K562 (cell line): ENCODE measurements at regions not wholly inside any gene's neighbourhood (a gene's known extent, or its start where the extent isn't known, plus 50 kb on each side); places are given as distances from the start of the nearest gene placed in this dataset.

ENCODE experiments used
- BRCA1 ChIP-seq, 2 experiments: fragments of 450-650 bp in 1 of 2; sonication (generic) in 1 of 2; formaldehyde crosslinking in 1 of 2; IDR thresholded peaks; 2 replicates each; pipeline versions ENCODE4 v1.5.0 to v1.6.1; 2017 to 2020; ENCODE audit warnings: mild to moderate bottlenecking in 1 of 2, missing genetic modification reagents in 1 of 2
- CBX8 ChIP-seq: fragments of 200-600 bp; sonication (generic); IDR thresholded peaks from 2 replicates; pipeline ENCODE4 v1.6.1; 2012; ENCODE audit warnings: borderline replicate concordance, mixed run types, low read depth, mild to moderate bottlenecking, moderate library complexity, mixed read lengths, low read length, control low read depth, inconsistent platforms; ENCODE audit not compliant: poor library complexity, severe bottlenecking; ENCODE audit errors: extremely low read depth
- CEBPZ ChIP-seq: fragments of 150-350 bp; IDR thresholded peaks from 2 replicates; pipeline ENCODE4 v1.6.1; 2014; ENCODE audit warnings: low read depth, mild to moderate bottlenecking, low read length, borderline replicate concordance
- CTBP1 ChIP-seq: fragments of 450-650 bp; IDR thresholded peaks from 2 replicates; pipeline ENCODE4 v1.6.1; 2016; ENCODE audit warnings: borderline replicate concordance
- E2F4 ChIP-seq: sonication (generic); formaldehyde crosslinking; IDR thresholded peaks from 2 replicates; pipeline ENCODE4 v1.8.0; 2022; ENCODE audit warnings: mild to moderate bottlenecking, low read depth, missing genetic modification reagents
- GABPA ChIP-seq: fragments of 200-800 bp; sonication (Bioruptor generic); conservative IDR thresholded peaks from 2 replicates; pipeline ENCODE4 v1.6.1; 2016; ENCODE audit warnings: low read depth, missing genetic modification characterization, missing compliant biosample characterization
- HDAC6 ChIP-seq: IDR thresholded peaks from 2 replicates; pipeline ENCODE4 v1.6.1; 2012; ENCODE audit warnings: low read depth, mild to moderate bottlenecking, control low read depth, inconsistent platforms, low read length, moderate library complexity
- MECOM ChIP-seq: fragments of 250-450 bp; sonication (Bioruptor Pico); IDR thresholded peaks from 2 replicates; pipeline ENCODE4 v1.8.0; 2022; ENCODE audit warnings: inconsistent platforms
- POLR3A ChIP-seq: IDR thresholded peaks from 2 replicates; pipeline ENCODE4 v1.6.1; 2011; ENCODE audit warnings: borderline replicate concordance, mild to moderate bottlenecking, moderate library complexity; ENCODE audit not compliant: insufficient read length, insufficient read depth; ENCODE audit errors: extremely low read depth
- RCOR1 ChIP-seq, 2 experiments: IDR thresholded peaks; 2 replicates each; pipeline ENCODE4 v1.6.1; 2012; ENCODE audit warnings: low read depth in 2 of 2, low read length in 2 of 2, borderline replicate concordance in 1 of 2, improper control_type of control experiment in 1 of 2
- ZNF146 ChIP-seq: IDR thresholded peaks from one replicate; pipeline ENCODE4 v1.6.1; 2018; ENCODE audit warnings: missing compliant biosample characterization; ENCODE audit not compliant: unreplicated experiment
- ZNF699 ChIP-seq: fragments of 250-450 bp; sonication (Bioruptor Pico); IDR thresholded peaks from 2 replicates; pipeline ENCODE4 v1.8.0; 2021; ENCODE audit warnings: mild to moderate bottlenecking, moderate library complexity; ENCODE audit not compliant: insufficient replicate concordance

GRCh38 chrX:69388526-69388925, 115.6 kb upstream of the NALF2 start:
- TF ChIP-seq CTBP1 (no peak), RCOR1 (IDR thresholded peaks at IDR 0.05; ENCODE audit: borderline replicate concordance in 1 of 2, low read depth in 2 of 2, low read length in 2 of 2) (no peak), BRCA1 (IDR thresholded peaks at IDR 0.05) (no peak), BRCA1 (CRISPR knock-in tag; IDR thresholded peaks at IDR 0.05) (no peak), E2F4 (CRISPR knock-in tag) (no peak), ZNF146 (CRISPR knock-in tag) (no peak), POLR3A (no peak), CBX8 (no peak), GABPA (tag) (no peak), ZNF699 (CRISPR knock-in tag) (no peak), CEBPZ (no peak), HDAC6 (no peak), MECOM (CRISPR knock-in tag) (no peak)
